ENCODE measurements at regions not wholly inside any gene's neighbourhood (a gene's known extent, or its start where the extent isn't known, plus 50 kb on each side); places are given as distances from the start of the nearest gene placed in this dataset.

GRCh38 chr6:49269190-49269589, 193.9 kb downstream of the MMUT start:
- Histone ChIP-seq H3K4me2 (ENCODE audit: low read depth, low read length) (no peak overlapping the region), H3K27ac (ENCODE audit: extremely low read length, insufficient read depth, low read length) (no peak overlapping the region), H4K20me1 (ENCODE audit: insufficient read depth, low read length) (no peaks in the 10 kb centered on the region), H2AFZ (ENCODE audit: low read length) (no peak overlapping the region), H3K9ac (ENCODE audit: insufficient read depth, low read depth, low read length) (no peak overlapping the region), H3K9me3 (ENCODE audit: low read length) (no peaks in the 10 kb centered on the region), H3K27me3 (ENCODE audit: control insufficient read depth in 1 of 2, insufficient read depth in 2 of 2, low read length in 2 of 2) (peaks cover 0 to 2% of the 10 kb centered on the region in 2 experiments; a peak in 1 of 5 replicates), H3K4me1 (ENCODE audit: insufficient read depth, low read length) (peaks cover 6% of the 10 kb centered on the region; the same call in 1 of the 2 replicates), H3K4me3 (replicated peaks in 1 of 3; ENCODE audit: insufficient read depth in 1 of 3, low read depth in 2 of 3, low read length in 3 of 3) (no peak overlapping the region), H3K36me3 (replicated peaks in 1 of 2; ENCODE audit: control insufficient read depth in 1 of 2, insufficient read depth in 2 of 2, low read length in 2 of 2) (no peaks in the 10 kb centered on the region), H3K79me2 (ENCODE audit: insufficient read depth, low read length) (no peaks in the 10 kb centered on the region)
- intact Hi-C loops (cut with micrococcal nuclease; ENCODE audit: unreplicated experiment) (no loop called here), in situ Hi-C loops (cut with HindIII; ENCODE audit: extremely low pct_ligation_motif_present, low pct_unique_long_range_greater_than_20kb) (no loop called here)
- 3% methylated on average over 2 of the region's 2 CpGs for WGBS (ENCODE audit: low lambda C conversion rate)
- BruUV-seq (replicated peaks) = no TSS peak
- no peak for FAIRE-seq
- POLR2A ChIA-PET = no interaction called here
- no peak for ATAC-seq
- CTCF ChIA-PET (ENCODE audit: low intra/inter-chr PET ratio, low total read pairs) = no interaction called here
- no peak for DNase-seq (ENCODE audit: low spot score)
- TF ChIP-seq USF2 (IDR thresholded peaks at IDR 0.05; ENCODE audit: low read depth, low read length) (no peak), USF2 (CRISPR knock-in tag; IDR thresholded peaks at IDR 0.05; ENCODE audit: borderline replicate concordance) (no peak), ZMAT3 (CRISPR knock-in tag; conservative IDR thresholded peaks at IDR 0.05) (no peak), JUND (CRISPR knock-in tag; IDR thresholded peaks at IDR 0.05) (no peak), ELF1 (CRISPR knock-in tag; IDR thresholded peaks at IDR 0.05) (no peak), ZNF407 (CRISPR knock-in tag; IDR thresholded peaks at IDR 0.05; ENCODE audit: not compliant biosample characterization) (no peak), RNF2 (conservative IDR thresholded peaks at IDR 0.05; ENCODE audit: low read depth) (no peak), BRD4 (CRISPR knock-in tag; IDR thresholded peaks at IDR 0.05) (no peak), GPN1 (CRISPR knock-in tag; IDR thresholded peaks at IDR 0.05; ENCODE audit: borderline replicate concordance) (no peak), ZFP36 (IDR thresholded peaks at IDR 0.05; ENCODE audit: borderline replicate concordance, low read depth, low read length, partially characterized antibody) (no peak), KLF16 (CRISPR knock-in tag; IDR thresholded peaks at IDR 0.05) (no peak), MEF2D (CRISPR knock-in tag; IDR thresholded peaks at IDR 0.05) (no peak), HNF4G (IDR thresholded peaks at IDR 0.05; ENCODE audit: borderline replicate concordance, low read depth, low read length) (no peak), HNF4G (CRISPR knock-in tag; IDR thresholded peaks at IDR 0.05; ENCODE audit: borderline replicate concordance, low read depth) (no peak), PBX2 (CRISPR knock-in tag; IDR thresholded peaks at IDR 0.05) (no peak), ZNF7 (CRISPR knock-in tag; IDR thresholded peaks at IDR 0.05) (no peak)
